ENCODE measurements at regions not wholly inside any gene's neighbourhood (a gene's known extent, or its start where the extent isn't known, plus 50 kb on each side); places are given as distances from the start of the nearest gene placed in this dataset.
"Not testable (repeated sequence)": the region's sequence is repeated elsewhere in the genome, so short reads cannot be mapped to it uniquely, and the experiment has no call there.

DNA sequence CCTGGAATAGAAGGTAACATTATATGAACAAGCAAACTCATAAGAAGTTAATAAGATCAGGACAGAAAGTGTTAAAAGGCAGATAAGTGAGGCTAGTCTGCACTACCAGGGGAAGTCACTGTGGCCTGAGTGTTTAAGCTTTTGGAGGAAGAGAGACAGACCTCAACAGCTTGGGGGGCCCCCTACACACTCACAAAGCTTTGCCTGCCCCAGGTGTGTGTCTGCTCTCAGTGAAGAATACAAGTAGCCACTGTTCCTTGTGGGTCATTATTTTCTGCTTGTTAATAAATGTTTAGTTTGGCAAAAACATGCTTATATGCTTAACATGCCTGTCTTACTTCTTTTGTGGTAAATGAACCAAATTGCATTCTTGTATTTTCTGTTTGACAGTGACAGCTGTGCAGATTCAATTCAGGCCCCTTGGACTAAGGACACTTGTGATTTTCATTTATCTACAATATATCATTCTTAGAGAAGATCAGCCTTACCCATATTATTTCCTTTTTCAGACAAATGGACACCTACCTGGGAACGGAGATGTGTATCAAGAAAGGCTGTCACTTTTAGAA is 50.7 kb upstream of the C12orf71 start:
- TF ChIP-seq, protein P1, sequence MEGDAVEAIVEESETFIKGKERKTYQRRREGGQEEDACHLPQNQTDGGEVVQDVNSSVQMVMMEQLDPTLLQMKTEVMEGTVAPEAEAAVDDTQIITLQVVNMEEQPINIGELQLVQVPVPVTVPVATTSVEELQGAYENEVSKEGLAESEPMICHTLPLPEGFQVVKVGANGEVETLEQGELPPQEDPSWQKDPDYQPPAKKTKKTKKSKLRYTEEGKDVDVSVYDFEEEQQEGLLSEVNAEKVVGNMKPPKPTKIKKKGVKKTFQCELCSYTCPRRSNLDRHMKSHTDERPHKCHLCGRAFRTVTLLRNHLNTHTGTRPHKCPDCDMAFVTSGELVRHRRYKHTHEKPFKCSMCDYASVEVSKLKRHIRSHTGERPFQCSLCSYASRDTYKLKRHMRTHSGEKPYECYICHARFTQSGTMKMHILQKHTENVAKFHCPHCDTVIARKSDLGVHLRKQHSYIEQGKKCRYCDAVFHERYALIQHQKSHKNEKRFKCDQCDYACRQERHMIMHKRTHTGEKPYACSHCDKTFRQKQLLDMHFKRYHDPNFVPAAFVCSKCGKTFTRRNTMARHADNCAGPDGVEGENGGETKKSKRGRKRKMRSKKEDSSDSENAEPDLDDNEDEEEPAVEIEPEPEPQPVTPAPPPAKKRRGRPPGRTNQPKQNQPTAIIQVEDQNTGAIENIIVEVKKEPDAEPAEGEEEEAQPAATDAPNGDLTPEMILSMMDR (IDR thresholded peaks at IDR 0.05; ENCODE audit: unreplicated experiment): no peak
- no peak for DNase-seq (ENCODE audit: low spot score, unreplicated experiment)
- Mint-ChIP-seq H3K27ac (no peak overlapping the region), H3K4me1 (ENCODE audit: low read depth) (peaks cover 2% of the 10 kb centered on the region), H3K4me3 (ENCODE audit: low read depth) (no peak overlapping the region), H3K36me3 (ENCODE audit: insufficient read depth) (no peaks in the 10 kb centered on the region), H3K9me3 (ENCODE audit: low read depth) (peaks cover 2% of the 10 kb centered on the region), H3K27me3 (no peaks in the 10 kb centered on the region)

DNA sequence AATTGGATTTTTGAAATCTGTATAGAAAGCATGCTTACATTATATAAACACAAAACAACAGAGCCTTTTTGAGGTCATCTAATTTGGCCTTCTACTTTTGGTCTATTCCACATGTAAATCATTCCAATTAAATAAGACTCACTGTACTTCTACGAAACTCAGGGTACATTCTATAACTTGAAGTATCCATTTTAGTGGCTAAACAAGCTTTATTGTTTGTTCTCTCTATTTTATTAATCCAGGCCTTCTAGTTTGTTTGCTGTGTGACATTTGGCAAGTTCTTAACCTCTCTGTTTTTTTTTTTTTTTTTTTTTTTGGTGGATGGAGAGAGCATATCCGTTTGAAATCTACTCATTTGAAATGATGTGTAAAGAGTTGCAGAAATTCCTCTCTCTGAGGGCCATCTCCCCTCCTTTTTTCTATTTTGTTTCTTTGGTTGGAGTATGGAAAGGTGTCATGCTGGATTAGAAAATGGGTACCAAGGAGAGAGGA is 58.1 kb upstream of the C12orf71 start:
- H3K9me3 Mint-ChIP-seq (ENCODE audit: low read depth): peaks cover 3% of the 10 kb centered on the region
- H3K4me1 Mint-ChIP-seq (ENCODE audit: low read depth): no peaks in the 10 kb centered on the region
- H3K4me3 Mint-ChIP-seq (ENCODE audit: low read depth): no peak overlapping the region

GRCh38 chr12:27142101-27142721 is 59.8 kb upstream of the C12orf71 start:
- peak; percentile 55 for DNase-seq (ENCODE audit: low spot score, unreplicated experiment)
- Mint-ChIP-seq H3K27me3 (no peaks in the 10 kb centered on the region), H3K4me3 (ENCODE audit: low read depth) (no peak overlapping the region), H3K27ac (no peak overlapping the region), H3K4me1 (ENCODE audit: low read depth) (no peaks in the 10 kb centered on the region), H3K36me3 (ENCODE audit: insufficient read depth) (no peaks in the 10 kb centered on the region), H3K9me3 (ENCODE audit: low read depth) (peaks cover 3% of the 10 kb centered on the region)
- TF ChIP-seq, protein P1 (IDR thresholded peaks at IDR 0.05; ENCODE audit: unreplicated experiment): peak; percentile 94

More for the DNA sequence above, 58.1 kb upstream of the C12orf71 start:
- Mint-ChIP-seq H3K36me3 (ENCODE audit: insufficient read depth) (no peaks in the 10 kb centered on the region), H3K27me3 (no peaks in the 10 kb centered on the region), H3K27ac (no peak overlapping the region)
- no peak for DNase-seq (ENCODE audit: low spot score, unreplicated experiment)
- TF ChIP-seq, protein P1 (IDR thresholded peaks at IDR 0.05; ENCODE audit: unreplicated experiment): no peak

GRCh38 chr12:27143256-27144069 is 61.1 kb upstream of the C12orf71 start:
- Mint-ChIP-seq H3K27ac (no peak overlapping the region), H3K36me3 (ENCODE audit: insufficient read depth) (no peaks in the 10 kb centered on the region), H3K27me3 (no peaks in the 10 kb centered on the region), H3K4me1 (ENCODE audit: low read depth) (no peaks in the 10 kb centered on the region), H3K9me3 (ENCODE audit: low read depth) (no peaks in the 10 kb centered on the region), H3K4me3 (ENCODE audit: low read depth) (no peak overlapping the region)
- TF ChIP-seq, protein P1 (IDR thresholded peaks at IDR 0.05; ENCODE audit: unreplicated experiment): no peak
- DNase-seq (ENCODE audit: low spot score, unreplicated experiment): no peak

GRCh38 chr12:27145725-27146124 is 63.3 kb upstream of the C12orf71 start:
- not testable (repeated sequence) for H3K4me3 Mint-ChIP-seq (ENCODE audit: low read depth); H3K4me1 Mint-ChIP-seq (ENCODE audit: low read depth); H3K27ac Mint-ChIP-seq; DNase-seq (ENCODE audit: low spot score, unreplicated experiment); H3K9me3 Mint-ChIP-seq (ENCODE audit: low read depth); H3K36me3 Mint-ChIP-seq (ENCODE audit: insufficient read depth); H3K27me3 Mint-ChIP-seq
